Limb (tissue), 2 donors: ENCODE measurements at regions not wholly inside any gene's neighbourhood (a gene's known extent, or its start where the extent isn't known, plus 50 kb on each side); places are given as distances from the start of the nearest gene placed in this dataset.
"Not testable (repeated sequence)": the region's sequence is repeated elsewhere in the genome, so short reads cannot be mapped to it uniquely, and the experiment has no call there.

Source experiments
- DNase-seq, 2 donors: peaks; one replicate each; pipeline ENCODE4 v3.0.0-alpha.2; 2016; ENCODE audit errors: extremely low spot score in 2 of 2

GRCh38 chr16:64308721-64309120 is 813.1 kb downstream of the CDH11 start:
- no peak for DNase-seq

DNA sequence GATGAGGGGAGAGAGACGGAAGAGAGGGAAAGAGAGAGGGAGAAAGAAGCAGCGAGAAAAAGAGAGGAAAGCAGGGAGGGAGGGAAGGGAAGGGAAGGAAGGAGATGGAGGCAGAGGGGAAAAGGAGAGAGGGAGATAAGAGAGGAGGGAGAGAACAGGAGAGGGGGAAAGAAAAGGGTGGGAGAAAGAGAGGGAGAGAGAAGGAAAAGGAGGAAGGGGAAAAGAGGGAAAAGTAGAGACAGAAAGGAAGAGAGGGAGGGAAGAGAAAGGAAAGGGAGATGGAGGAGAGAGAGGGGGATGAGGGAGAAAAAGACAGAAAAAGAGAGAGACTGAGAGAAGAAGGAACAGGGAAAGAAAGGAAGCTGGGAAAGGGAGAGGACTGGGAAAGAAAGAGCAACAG is 814.4 kb downstream of the CDH11 start:
- no peak for DNase-seq

DNA sequence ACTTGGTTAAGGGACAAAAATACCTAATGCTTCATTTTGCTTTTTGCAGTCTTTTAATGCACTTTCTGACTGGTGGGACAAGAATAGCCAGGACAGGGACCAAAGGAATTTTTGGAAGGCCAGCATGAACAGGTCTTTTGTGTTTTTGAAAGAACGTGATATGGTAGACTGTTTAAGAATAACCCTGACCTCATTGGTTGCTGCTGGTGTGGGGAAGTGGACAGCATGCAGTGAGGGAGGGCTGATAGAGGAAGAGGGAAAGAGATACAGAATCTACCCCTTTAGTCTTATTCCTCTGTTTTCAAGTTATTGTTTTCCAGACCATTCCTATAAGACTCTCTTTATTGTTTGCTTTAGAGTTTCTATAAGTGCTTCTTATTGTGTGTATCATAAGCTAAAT is 816.2 kb downstream of the CDH11 start:
- no peak for DNase-seq

GRCh38 chr16:64304951-64305350 is 816.9 kb downstream of the CDH11 start:
- no peak for DNase-seq

GRCh38 chr16:64304396-64304795 is 817.5 kb downstream of the CDH11 start:
- DNase-seq = peak in 1 of 2 donors; percentile 21

- DNase-seq = no peak
Measured at GRCh38 chr16:64297863-64298600, 823.8 kb downstream of the CDH11 start.

GRCh38 chr16:64295466-64295865 is 826.4 kb downstream of the CDH11 start:
- DNase-seq = no peak

GRCh38 chr16:64292953-64293352 is 828.9 kb downstream of the CDH11 start:
- no peak for DNase-seq

DNA sequence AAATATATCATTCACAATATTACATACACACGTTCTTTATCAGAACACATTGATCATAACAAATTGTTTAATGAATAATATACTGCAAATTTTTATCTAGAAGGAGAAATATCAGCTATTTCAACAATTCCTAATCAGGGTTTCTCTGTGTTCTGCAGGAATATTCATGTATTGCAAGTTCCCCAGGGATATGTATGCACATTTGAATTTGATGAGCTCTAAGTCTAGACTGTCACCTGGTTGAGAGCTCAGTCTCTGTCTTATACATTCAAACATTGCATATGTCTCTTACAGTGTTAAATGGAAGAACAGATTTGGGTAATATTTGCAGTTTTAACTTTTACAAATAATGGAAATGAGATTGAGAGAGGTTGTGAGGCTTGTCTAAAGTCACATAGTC is 829.7 kb downstream of the CDH11 start:
- no peak for DNase-seq

DNA sequence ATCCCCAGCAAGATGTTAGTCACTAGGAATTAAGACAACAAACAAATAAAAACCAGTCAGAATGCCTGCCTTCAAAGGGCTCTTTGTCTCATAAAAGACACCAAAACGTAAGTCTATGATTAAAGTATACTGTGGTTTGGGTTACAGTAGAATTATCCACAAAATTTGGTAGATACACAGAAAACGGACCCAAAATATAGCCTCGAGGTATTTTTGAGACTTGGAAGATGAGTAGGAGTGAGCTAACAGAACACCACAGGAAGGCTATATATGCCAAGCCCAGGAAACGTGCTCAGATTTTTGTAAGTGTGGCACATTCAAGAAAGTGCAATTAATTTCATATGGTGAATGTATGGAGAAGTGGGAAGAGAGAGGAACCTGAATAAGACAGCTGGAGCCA is 831.4 kb downstream of the CDH11 start:
- no peak for DNase-seq

- DNase-seq = no peak
Measured at GRCh38 chr16:64287655-64288528, 834.0 kb downstream of the CDH11 start.

DNA sequence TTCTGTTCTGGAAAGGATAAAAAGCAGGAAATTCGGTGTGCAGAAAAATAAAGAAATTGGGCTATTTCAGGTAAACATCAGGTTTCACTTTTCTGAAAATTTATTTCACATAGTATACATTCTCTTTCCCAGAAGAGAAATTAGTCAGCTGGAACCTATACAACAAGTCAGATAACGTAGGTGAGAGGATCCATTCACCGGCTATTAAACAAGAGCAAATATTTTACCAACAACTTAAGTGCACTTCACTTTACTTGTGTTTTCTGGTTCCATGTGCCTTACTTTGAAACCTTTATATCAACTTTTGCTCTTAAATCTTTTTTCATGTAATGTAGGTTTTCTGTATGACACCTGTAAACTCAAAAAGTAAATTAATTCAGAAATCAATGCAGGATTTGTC is 839.7 kb downstream of the CDH11 start:
- no peak for DNase-seq

- DNase-seq = no peak
Measured at GRCh38 chr16:64280317-64280716, 841.5 kb downstream of the CDH11 start.

GRCh38 chr16:64278196-64278595 is 843.7 kb downstream of the CDH11 start:
- DNase-seq = no peak

DNA sequence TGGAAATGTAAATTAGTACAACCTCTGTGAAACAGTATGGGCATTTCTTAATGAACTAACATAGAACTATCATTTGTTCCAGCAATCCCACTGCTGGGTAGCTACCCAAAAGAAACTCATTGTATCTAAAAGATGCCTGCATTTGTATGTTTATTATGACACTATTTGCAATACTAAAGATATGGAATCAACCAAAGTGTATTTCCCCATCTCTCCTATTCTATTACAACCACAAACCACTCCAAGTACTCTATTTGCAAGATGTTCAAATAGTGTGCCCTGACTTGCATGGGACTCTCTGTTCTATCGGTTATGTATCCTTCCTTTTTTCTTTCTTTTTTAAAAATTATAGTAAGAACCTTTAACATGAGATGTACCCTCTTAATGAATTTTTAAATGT is 845.2 kb downstream of the CDH11 start:
- DNase-seq = no peak

GRCh38 chr16:64272028-64272427 is 849.8 kb downstream of the CDH11 start:
- DNase-seq = no peak

DNA sequence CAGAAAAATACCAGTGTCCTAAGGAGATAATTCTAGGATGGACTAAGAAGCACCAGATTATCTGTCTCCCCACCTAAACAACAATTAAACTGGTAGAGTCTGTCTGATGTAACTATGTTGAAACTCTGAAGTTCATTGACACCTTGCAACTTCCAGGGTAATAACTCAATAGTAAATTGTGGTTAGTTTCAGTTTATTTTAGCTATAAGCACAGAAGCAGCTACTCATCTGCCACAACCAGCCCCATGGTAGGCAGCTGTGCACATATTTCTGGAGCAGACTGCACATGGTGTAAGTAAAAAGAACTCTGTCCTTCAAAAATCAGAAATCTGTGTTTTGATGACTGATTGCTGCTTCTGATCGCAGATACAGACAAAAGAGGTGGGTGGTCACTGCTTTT is 852.1 kb downstream of the CDH11 start:
- no peak for DNase-seq

- no peak for DNase-seq
Measured at GRCh38 chr16:64265756-64266155, 856.1 kb downstream of the CDH11 start.

- DNase-seq = not testable (repeated sequence)
Measured at GRCh38 chr16:64260631-64261401, 861.0 kb downstream of the CDH11 start.

GRCh38 chr16:64254443-64255367 is 867.2 kb downstream of the CDH11 start:
- DNase-seq = no peak

DNA sequence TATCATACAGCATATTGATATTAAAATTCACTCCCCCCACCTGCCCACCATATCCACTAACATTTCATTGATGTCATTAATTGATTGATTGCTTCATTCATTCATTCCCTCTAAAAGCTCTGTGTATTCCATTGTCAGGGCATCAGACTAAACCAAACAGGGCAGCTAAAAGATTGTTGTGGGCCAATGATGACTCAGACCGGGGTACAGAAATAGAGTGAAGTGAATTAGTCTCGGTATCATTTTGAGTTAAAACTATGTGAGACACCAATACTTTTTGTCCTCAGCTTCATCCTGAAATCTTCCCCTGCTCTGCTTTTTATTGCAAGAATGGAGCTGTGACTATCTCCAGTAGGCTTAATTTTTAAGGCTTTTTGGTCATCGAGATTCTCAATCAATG is 868.3 kb downstream of the CDH11 start:
- no peak for DNase-seq
